ENCODE measurements at regions not wholly inside any gene's neighbourhood (a gene's known extent, or its start where the extent isn't known, plus 50 kb on each side); places are given as distances from the start of the nearest gene placed in this dataset.

- DNase-seq, result no peak
Measured at GRCh38 chr14:42307239-42307825, 700.7 kb downstream of the LRFN5 start.

- no peak for DNase-seq
Measured at GRCh38 chr14:42299692-42300091, 693.0 kb downstream of the LRFN5 start.

GRCh38 chr14:42293180-42293579 is 686.5 kb downstream of the LRFN5 start:
- DNase-seq, result no peak

- DNase-seq, result peak; percentile 36
Measured at GRCh38 chr14:42277840-42278239, 671.2 kb downstream of the LRFN5 start.

- DNase-seq, result no peak
Measured at GRCh38 chr14:42269234-42269633, 662.6 kb downstream of the LRFN5 start.

GRCh38 chr14:42248131-42248530 is 641.5 kb downstream of the LRFN5 start:
- DNase-seq, result no peak

GRCh38 chr14:42241101-42241500 is 634.4 kb downstream of the LRFN5 start:
- DNase-seq, result no peak

GRCh38 chr14:42229976-42230375 is 623.3 kb downstream of the LRFN5 start:
- DNase-seq, result no peak

- DNase-seq, result no peak
Measured at GRCh38 chr14:42229294-42229693, 622.6 kb downstream of the LRFN5 start.

GRCh38 chr14:42228611-42229010 is 621.9 kb downstream of the LRFN5 start:
- DNase-seq, result no peak

- DNase-seq, result peak; percentile 73
Measured at GRCh38 chr14:42224053-42224888, 617.6 kb downstream of the LRFN5 start.

- peak; percentile 0 for DNase-seq
Measured at GRCh38 chr14:42222924-42223471, 616.3 kb downstream of the LRFN5 start.

GRCh38 chr14:42214981-42215491 is 608.4 kb downstream of the LRFN5 start:
- DNase-seq, result peak; percentile 50

GRCh38 chr14:42200957-42201356 is 594.3 kb downstream of the LRFN5 start:
- no peak for DNase-seq

GRCh38 chr14:42198010-42198409 is 591.3 kb downstream of the LRFN5 start:
- no peak for DNase-seq

- DNase-seq, result no peak
Measured at GRCh38 chr14:42192738-42193653, 586.3 kb downstream of the LRFN5 start.

- DNase-seq, result no peak
Measured at GRCh38 chr14:42190744-42191143, 584.1 kb downstream of the LRFN5 start.

- no peak for DNase-seq
Measured at GRCh38 chr14:42187846-42188245, 581.2 kb downstream of the LRFN5 start.

- DNase-seq, result peak; percentile 13
Measured at GRCh38 chr14:42185718-42186117, 579.0 kb downstream of the LRFN5 start.

GRCh38 chr14:42174357-42174756 is 567.7 kb downstream of the LRFN5 start:
- DNase-seq, result no peak

- no peak for DNase-seq
Measured at GRCh38 chr14:42173206-42173605, 566.5 kb downstream of the LRFN5 start.

- DNase-seq, result no peak
Measured at GRCh38 chr14:42172304-42172703, 565.6 kb downstream of the LRFN5 start.

GRCh38 chr14:42163136-42163535 is 556.5 kb downstream of the LRFN5 start:
- no peak for DNase-seq
